GM12874 (cell line): ENCODE measurements at regions not wholly inside any gene's neighbourhood (a gene's known extent, or its start where the extent isn't known, plus 50 kb on each side); places are given as distances from the start of the nearest gene placed in this dataset.

Source experiments
- TF ChIP-seq, protein P1 (sequence below): IDR thresholded peaks from 2 replicates; pipeline ENCODE4 v1.5.1; 2011; ENCODE audit warnings: low read depth, mild to moderate bottlenecking, control low read depth, low read length, moderate library complexity; ENCODE audit not compliant: insufficient read depth

- TF ChIP-seq, protein P1, sequence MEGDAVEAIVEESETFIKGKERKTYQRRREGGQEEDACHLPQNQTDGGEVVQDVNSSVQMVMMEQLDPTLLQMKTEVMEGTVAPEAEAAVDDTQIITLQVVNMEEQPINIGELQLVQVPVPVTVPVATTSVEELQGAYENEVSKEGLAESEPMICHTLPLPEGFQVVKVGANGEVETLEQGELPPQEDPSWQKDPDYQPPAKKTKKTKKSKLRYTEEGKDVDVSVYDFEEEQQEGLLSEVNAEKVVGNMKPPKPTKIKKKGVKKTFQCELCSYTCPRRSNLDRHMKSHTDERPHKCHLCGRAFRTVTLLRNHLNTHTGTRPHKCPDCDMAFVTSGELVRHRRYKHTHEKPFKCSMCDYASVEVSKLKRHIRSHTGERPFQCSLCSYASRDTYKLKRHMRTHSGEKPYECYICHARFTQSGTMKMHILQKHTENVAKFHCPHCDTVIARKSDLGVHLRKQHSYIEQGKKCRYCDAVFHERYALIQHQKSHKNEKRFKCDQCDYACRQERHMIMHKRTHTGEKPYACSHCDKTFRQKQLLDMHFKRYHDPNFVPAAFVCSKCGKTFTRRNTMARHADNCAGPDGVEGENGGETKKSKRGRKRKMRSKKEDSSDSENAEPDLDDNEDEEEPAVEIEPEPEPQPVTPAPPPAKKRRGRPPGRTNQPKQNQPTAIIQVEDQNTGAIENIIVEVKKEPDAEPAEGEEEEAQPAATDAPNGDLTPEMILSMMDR, result no peak
These were observed 266.7 kb upstream of the CHRM2 start for GRCh38 chr7:136601772-136602171.

GRCh38 chr7:136600475-136600874 is 268.0 kb upstream of the CHRM2 start:
- TF ChIP-seq, protein P1, result no peak

- TF ChIP-seq, protein P1, result no peak
These were observed 273.7 kb upstream of the CHRM2 start for GRCh38 chr7:136594739-136595144.

GRCh38 chr7:136588216-136588615 is 280.2 kb upstream of the CHRM2 start:
- TF ChIP-seq, protein P1, result no peak

GRCh38 chr7:136585954-136586670 is 282.3 kb upstream of the CHRM2 start:
- TF ChIP-seq, protein P1, result no peak

DNA sequence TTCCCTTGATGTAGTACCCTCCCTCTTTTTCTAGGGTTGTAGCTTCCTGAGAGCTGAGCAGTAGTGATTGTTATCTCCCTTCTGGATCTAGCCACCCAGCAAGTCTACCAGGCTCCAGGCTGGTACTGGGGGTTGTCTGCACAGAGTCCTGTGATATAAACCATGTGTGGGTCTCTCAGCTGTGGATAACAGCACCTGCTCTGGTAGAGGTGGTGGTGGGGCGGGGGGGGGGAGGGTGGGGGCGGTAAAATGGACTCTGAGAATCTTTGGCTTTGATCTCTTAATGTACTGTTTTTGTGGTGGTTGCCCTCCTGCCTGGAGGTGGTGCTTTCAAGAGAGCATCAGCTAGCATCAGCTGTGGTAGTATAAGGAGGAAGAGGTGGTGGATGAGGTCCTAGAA is 302.0 kb upstream of the CHRM2 start:
- TF ChIP-seq, protein P1, result no peak

GRCh38 chr7:136555933-136556332 is 312.5 kb upstream of the CHRM2 start:
- TF ChIP-seq, protein P1, result no peak
